Activated CD4-positive, alpha-beta T cell treated with anti-CD3 and anti-CD28 coated beads, Interleukin-2, Interleukin-6, amounts not matched to agents 100 ng/mL and 50 ng/mL, durations not matched to agents 16 hours and 8 hours (primary cell): ENCODE measurements at regions not wholly inside any gene's neighbourhood (a gene's known extent, or its start where the extent isn't known, plus 50 kb on each side); places are given as distances from the start of the nearest gene placed in this dataset.
"Not testable (repeated sequence)": the region's sequence is repeated elsewhere in the genome, so short reads cannot be mapped to it uniquely, and the experiment has no call there.

Experiments
- DNase-seq: peaks from one replicate; pipeline ENCODE4 v3.0.0-alpha.2; 2020

DNA sequence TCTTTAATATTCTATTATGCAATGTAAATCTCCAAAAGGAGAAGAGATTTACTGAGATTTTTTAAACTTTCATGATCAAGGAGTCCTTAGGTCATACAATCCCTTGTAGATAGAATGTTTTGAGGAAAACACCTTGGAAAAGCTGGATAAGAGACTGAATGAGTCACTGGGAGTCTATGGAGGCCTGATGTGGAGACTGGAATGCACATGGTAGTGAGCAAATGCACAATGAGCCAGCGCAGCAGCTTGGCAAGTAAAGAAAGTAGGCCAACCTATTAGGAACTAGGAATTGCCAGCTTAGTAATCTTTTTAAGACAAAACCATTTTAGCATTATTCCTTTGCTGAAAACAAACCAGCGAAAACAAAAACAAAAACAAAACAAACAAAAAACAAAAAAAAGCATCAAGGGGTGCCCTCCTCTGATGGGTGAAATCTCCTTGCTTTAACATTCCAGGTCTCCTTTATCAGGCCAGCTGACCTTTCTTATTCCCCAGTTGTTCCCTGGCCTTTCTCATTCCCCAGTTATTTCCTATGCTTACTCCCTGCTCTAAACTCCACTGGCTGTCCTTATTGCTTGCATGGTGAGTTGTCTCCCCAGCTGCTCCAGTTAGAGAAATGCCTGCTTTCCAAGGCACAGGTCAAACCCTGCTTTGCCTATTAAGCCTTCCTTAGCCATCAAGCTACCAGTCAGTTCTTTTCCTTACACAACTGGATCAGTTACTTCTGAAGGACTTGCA lies 135.8 kb downstream of the PLCE1 start:
- DNase-seq, result no peak

DNA sequence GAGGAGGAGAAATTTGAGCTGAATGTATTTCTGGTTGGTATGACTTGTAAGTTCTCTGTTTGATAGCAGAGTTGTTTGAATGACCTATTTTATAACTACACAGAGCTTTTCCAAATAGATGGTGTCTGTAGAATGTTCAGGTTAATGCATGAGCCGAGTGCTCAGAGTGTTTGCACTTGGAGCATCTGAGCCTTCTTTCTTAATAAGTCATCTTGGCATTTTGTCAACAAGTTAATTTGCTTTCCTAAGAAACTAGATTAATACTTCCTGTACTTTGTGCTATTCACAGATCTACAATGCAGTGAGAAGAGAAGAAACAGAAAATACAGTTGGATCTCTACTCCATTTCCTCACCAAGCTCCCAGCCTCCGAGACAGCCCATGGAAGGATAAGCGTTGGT lies 138.2 kb downstream of the PLCE1 start:
- DNase-seq, result no peak

DNA sequence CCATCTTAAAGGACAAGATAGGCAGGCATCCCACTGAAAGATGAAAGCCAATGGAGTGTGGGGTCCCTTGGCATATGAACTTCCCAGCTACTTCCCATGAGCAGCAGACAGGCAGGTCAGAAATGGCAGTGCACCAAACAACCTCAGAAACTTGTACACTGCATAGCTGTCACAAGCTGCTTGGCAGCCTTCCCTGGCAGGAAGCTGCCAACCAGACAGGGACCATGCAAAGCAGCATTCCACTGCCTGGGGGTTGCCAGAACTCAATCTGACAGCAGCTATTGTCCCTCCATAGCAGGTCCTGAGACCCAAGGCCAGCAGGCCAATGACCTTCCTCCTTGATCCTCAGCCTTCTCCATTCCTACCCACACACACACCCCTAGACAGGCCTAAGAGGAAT lies 139.5 kb downstream of the PLCE1 start:
- no peak for DNase-seq

DNA sequence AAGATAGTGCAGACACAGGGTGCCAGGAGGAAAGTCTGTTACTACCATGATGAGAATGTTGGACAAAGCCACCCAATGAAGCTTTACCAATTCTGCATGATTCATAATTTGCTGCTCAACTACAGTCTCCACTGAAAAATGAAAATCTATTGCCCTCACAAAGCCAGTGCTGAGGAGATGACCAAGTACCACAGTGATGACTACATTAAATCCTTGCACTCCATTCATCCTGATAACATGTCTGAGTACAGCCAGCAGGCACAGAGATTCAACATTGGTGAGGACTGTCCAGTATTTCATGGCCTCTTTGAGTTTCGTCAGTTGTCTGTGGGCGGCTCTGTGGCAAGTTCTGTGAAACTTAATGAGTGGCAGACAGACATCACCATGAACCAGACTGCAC lies 144.0 kb downstream of the PLCE1 start:
- no peak for DNase-seq

DNA sequence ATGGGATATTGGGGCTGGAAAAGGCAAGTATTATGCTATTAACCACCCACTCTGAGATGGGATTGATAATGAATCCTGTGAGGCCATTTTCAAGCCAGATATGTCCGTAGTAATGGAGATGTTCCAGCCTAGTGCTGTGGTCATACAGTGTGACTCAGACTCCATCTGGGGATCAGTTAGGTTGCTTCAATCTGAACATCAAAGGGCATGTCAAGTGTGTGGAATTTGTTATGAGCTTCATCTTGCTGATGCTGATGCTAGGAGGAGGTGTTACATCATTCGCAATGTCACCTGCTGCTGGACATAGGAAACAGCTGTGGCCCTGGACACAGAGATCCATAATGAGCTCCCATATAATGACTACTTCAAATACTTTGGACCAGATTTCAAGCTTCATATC lies 144.7 kb downstream of the PLCE1 start:
- DNase-seq, result no peak

DNA sequence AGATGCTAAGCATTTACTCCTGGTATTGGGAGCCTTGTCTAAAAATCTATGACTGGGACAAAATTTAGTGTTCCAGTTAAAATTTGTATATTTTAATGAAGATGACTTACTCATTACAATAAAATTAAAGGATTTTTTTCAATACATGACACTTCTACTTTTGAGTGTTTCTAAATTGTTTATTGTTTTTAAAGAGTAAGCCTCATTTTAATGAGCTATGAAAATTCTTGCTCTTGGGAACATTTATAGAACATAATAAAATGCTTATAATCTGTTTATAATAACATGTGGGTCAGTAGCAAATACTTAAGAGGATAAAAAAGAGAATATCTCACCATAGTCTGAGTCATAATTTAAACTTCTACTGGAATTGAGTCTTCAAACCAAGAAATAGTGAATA lies 149.5 kb downstream of the PLCE1 start:
- no peak for DNase-seq

DNA sequence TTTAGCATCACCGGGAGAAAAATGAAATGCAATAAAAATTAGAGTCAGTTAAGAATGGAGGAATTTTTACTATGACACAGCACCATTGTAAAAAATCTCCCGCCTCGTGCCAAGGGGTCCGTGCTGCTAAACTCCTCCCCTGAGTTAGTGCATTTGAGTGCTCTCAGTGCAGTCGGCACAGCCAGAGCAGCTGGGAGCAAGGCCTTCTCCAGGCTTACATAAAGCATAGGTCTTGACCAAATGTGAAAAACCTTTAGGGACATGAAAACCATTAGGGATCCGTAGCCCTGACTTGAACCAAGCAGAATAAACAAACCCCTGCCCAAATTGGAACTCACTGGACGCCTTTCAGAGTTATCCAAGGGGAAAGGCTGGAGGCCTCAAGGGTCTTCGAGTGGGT lies 152.6 kb downstream of the PLCE1 start:
- DNase-seq, result no peak

DNA sequence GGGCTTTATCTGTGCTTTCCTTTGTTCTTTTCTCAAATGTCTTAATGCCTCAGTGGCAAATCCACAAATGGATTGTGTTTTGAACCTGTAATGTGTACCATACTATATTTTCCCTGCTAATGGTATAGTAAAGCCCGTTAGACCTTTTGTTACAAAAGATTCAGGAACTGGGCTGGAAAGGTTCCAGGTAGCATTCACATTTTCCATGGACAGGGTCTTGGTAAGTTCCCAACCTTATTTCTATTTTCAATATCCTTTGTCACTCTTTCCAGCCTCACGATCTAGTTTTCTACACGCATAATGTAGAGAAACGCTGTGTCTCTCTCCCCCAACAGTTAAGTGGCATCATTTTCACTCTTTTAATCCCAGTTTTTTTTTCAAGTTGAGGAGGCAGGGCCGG lies 153.0 kb downstream of the PLCE1 start:
- DNase-seq, result no peak

DNA sequence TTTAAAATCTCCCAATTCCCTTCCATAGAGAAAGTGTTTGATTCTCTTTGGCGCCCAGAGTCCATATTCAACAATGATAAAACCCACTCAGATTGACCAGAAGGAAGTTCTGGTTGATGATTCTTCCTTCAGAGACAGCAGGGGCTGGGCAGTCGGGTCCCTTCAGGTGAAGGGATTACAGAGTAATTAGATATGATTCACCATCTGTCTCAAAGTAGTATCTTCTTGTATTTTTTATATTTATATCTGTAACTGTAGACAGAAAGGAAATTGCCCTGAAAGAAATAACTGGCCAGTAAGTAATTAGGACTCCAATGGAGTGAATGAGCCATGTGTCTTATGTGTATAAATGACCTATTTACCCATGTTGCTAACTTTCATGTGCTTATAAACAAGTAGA lies 156.0 kb downstream of the PLCE1 start:
- DNase-seq, result no peak

DNA sequence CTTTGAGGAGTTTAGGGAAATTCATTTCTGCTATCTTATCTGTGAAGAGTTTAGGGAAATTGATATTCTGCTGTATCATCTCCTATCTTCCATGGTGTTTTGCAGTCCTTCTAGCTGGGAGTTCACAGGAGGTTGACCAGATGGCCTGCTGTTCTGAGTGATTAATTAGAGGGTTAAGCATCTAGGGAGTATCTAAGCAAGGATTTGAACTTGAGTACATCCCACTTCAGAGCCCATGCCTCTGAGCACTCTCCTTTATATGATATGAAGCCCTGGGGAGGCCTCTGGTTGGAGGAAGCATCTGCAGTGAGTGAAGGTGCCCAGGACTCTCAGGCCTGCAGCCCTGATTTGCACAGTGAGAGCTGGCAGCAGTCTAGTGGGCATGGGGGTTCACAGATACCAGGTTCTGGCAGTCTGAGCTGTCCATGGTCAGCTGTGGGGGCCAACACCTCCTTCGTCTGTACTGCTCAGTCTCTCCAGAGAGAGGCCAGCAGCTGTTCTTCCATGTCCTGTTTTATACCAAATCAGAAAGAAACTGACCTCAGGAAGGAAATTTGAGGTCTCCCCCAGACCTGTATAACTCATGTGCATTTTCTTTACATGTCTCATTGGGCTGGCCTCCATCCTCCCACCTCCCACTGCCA lies 156.9 kb downstream of the PLCE1 start:
- DNase-seq, result no peak

DNA sequence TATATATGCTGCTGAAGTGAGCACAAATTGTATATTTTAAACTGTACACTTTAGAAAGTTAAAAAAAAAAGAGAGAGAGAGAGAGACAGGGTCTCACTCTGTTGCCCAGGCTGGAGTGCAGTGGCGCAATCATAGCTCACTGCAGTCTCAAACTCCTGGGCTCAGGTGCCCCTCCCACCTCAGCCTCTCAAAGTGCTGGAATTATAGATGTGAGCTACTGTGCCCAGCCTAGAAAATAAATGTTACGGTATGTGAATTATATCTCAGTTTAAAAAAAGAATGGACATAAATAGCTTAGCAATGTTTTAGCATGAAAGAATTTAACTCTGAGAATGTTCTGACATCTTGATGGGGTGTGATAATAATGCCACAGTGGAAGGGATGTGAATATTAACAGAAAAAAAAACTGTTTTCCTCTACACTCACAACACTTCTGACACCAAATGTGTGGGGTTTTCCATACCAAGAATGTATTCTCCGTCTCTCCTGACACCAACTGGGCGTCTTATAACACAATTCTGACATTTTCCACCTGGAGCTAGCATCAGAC lies 162.1 kb downstream of the PLCE1 start:
- DNase-seq, result no peak

DNA sequence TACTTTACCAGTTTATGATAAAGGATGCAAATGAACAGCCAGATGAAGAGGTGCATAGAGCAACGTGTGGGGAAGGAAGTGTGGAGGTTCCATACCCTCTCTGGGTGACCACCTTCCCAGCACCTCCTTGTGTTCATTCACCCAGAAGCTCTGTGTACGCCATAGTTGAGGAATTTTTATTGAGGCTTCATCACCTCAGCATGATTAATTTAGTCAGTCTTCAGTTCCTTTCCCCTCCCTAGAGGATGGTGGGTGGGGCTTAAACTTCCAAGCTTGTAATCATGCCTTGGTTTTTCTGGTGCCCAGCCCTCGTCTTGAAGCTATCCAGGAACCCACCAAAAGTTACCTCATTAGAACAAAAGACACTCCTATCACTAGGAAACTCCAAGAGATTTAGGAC lies 162.7 kb downstream of the PLCE1 start:
- no peak for DNase-seq

DNA sequence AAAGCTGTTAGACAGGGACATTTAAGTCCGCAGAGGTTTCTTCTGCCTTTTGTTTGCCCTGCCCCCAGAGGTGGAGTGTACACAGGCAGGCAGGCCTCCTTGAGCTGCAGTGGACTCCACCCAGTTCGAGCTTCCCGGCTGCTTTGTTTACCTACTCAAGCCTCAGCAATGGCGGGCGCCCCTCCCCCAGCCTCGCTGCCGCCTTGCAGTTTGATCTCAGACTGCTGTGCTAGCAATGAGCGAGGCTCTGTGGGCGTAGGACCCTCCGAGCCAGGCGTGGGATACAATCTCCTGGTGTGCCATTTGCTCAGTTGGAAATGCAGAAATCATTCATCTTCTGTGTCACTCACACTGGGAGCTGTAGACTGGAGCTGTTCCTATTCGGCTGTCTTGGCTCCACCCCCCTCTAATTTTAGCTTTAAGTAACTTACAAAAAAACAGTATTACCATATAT lies 171.5 kb downstream of the PLCE1 start:
- not testable (repeated sequence) for DNase-seq

DNA sequence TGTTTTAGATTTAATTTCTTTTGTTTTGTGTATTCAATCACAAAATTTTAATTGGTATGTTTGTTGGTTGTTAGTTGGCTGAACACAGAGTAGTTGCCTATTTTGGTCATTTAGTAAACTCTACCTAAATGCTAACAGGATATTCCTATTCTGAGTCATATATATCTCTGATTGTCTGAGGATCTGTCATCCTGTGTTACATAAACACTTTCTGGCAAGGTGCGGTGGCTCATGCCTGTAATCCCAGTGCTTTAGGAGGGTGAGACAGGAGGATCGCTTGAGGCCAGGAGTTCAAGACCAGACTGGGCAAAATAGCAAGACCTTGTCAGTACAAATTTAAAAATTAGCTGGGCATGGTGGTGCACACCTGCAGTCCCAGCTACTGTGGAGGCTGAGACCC lies 178.6 kb downstream of the PLCE1 start:
- DNase-seq, result no peak

DNA sequence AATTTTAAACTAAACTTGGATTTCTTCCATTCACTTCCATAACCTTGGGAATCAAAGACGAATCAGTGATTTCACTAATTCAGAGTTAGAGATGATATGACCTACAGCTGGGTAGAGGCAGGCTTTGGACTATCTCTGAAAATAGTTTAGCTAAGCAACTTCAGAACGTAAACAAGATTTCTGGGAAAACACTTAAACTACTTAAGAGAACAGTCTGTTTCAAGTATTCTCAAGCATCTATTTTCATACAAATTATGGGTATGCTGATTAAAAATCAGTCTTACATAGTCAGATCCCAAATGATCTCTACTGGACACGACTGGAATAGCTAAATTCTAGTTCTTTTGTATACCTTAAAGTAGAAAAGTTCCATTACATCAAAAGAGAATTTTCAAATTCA lies 179.9 kb downstream of the PLCE1 start:
- DNase-seq, result no peak

DNA sequence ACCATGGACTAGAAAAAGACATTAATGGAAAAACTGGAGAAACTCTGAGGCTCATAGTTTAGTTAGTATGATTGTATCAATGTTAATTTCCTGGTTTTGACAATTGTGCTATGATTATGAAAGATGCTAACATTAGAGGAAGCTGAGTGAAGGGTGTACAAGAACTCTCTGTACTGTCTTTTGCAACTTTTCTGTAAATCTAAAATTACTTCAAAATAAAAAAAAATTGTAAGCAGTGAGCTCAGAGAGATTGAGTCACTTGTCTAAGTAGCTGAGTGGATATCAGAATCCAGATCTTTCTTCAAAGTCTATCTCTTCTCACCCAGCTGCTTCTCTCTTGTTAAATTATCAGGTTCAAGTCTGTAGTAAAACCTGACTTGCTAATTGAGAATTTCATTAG lies 181.1 kb downstream of the PLCE1 start:
- DNase-seq, result no peak

DNA sequence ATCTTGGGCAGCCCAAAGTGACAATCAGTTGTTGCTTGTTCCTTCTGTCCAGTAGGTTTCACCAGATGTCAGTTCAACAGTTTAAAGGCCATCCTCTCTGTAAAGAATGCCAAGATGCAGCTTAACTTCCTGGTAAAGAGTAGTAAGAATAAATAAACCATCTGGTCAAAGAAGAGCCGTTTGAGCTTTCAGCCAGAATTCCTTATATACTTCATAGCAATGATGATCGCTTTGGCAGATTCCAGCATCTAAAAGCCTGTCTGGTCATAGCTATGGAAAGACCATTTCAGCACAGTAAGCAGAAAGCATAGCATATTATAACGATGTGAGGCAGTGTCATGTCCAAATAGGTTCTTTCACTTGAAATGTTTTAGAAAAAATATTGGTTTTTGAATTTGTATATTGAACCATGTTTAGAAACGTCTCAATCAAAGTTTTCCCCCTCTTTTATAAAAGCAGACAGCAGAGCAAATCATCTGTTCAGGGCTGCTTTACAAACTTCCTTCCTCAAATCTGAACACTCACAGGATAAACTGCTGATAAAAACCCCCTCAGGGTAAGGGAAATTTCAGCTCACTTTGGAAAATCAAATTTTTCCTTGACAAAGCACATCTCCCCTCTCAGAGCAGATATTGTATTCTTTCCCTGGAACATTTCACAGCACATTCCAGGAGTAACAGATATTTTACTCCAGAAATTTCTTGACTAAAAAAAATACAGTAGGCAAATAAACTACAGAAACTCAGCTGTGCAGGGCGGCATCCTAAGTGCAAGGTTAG lies 184.1 kb downstream of the NOC3L start:
- no peak for DNase-seq

DNA sequence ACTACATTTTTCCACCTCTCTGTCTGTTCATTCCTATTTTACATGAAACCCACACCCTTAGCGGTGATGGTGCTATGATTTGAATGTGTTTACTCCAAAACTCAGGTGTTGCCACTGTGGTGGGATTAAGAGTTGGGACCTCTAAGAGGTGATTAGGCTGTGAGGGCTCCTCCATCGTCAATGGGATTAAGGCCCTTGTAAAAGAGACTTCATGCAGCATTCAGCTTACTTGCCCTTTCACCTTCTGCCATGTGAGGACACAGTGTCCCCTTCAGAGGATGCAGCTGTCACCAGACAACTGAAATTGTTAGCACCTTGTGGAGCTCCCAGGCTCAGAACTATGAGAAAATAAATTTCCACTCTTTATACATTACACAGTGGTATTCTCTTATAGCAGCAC lies 182.2 kb downstream of the NOC3L start:
- DNase-seq, result no peak

DNA sequence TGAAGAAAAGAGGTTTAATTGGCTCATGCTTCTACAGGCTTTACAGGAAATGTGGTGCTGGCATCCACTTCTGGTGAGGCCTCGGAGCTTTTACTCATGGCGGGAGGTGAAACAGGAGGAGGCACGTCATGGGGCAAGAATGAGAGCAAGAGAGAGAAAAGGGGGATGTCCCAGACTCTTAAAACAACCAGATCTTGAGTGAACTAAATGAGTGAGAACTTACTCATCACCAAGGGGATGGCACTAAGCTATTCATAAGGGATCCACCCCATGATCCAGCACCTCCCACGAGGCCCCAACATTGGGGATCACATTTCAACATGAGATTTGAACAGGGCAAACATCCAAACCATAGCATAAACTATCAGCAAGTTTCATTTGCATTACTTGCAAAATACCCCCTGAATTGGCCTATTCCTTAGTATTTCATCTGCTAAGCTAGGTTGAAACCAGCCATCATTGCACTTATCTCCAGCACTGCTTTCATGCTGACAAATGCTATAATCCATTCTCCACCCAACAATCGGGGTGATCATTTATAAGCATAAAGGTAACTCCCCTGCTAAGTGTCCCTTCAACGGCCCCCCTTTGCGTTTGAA lies 179.0 kb downstream of the NOC3L start:
- DNase-seq, result peak; percentile 33

DNA sequence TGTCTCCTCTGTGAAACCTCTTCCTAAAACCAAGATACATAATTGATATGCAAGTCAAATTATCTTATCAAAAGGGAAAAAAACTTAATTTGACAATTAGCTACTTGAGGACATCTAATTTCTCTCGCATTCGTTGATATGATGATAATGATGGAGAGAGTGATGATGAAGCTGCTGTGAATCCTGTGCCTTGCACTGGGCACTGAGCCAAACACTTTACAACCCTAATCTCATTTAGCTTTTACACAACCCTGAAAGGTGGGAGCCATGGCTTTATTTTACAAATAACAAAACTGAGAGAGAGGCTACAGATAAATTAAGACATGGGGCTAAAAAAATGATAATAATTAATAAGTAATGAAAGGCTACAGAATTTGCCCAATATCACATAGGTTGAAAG lies 176.0 kb downstream of the NOC3L start:
- no peak for DNase-seq

DNA sequence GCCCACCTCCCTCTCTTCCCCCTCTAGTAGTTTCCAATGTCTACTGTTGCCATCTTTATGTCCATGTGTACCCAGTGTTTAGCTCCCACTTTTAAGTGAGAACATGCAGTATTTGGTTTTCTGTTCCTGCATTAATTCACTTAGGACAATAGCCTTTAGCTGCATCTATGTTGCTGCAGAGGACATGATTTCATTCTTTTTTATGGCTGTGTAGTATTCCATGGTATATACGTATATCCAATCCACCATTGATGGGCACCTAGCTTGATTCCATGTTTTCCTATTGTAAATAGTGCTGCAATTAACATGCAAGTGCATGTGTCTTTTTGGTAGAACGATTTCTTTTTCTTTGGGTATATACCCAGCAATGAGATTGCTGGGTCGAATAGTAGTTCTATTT lies 170.4 kb downstream of the NOC3L start:
- DNase-seq, result no peak

DNA sequence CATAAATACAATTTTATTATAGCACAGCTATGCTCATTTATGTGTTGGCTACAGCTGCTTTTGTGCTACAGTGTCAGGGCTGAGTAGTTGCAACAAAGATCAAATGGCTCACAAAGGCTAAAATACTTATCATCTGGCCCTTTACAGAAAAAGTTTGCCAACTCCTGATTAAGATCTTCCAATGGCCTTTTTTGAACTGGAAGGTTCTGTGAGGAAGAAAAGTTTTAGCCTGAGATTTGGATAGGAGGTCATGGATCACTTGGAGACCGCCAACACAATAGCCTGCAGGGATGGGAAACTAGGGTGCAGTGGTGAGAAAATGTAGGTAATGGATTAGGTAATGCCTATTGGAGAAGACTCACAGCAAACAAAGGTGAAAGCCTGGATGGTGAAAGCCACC lies 169.8 kb downstream of the NOC3L start:
- DNase-seq, result no peak

DNA sequence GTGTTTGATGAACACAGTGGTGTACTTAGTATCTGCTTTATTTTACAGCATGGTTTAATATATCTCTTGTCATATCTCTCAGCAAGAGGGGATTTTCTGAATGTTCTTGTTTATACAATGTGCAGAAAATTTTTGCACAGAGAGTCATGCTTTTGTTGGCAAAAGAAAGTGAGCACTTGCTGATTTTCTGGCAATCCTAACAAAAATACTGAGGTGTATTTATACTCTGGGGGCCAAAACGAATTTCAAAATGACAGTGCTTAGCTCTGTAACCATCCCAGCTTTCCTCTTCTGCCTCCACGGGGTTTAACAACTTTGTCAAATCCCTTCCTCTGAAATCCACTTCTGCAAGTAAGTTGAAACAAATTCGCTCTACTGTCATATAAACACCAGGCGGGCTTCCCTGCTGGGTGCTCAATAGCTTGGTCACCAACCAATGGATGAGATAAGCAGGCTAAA lies 169.2 kb downstream of the NOC3L start:
- DNase-seq, result no peak
